Nephron progenitor cell (in vitro differentiated cells): ENCODE measurements at regions not wholly inside any gene's neighbourhood (a gene's known extent, or its start where the extent isn't known, plus 50 kb on each side); places are given as distances from the start of the nearest gene placed in this dataset.
"Not testable (repeated sequence)": the region's sequence is repeated elsewhere in the genome, so short reads cannot be mapped to it uniquely, and the experiment has no call there.

Source experiments
- DNase-seq: peaks from one replicate; pipeline ENCODE4 v3.0.0; 2021
- H3K27ac Mint-ChIP-seq: 2 replicates; pipeline ENCODE4 v1.8.0; 2021; ENCODE audit warnings: mild to moderate bottlenecking, moderate library complexity, mixed read lengths
- H3K27me3 Mint-ChIP-seq: 2 replicates; pipeline ENCODE4 v1.8.0; 2021; ENCODE audit warnings: mild to moderate bottlenecking, low read depth, mixed read lengths; ENCODE audit not compliant: poor library complexity
- H3K36me3 Mint-ChIP-seq: 2 replicates; pipeline ENCODE4 v1.8.0; 2021; ENCODE audit warnings: low read depth, mixed read lengths
- H3K4me1 Mint-ChIP-seq: 2 replicates; pipeline ENCODE4 v1.8.0; 2021; ENCODE audit warnings: mixed read lengths
- H3K4me3 Mint-ChIP-seq: 2 replicates; pipeline ENCODE4 v1.8.0; 2021; ENCODE audit warnings: mild to moderate bottlenecking, moderate library complexity, mixed read lengths
- H3K9me3 Mint-ChIP-seq: 2 replicates; pipeline ENCODE4 v1.8.0; 2021; ENCODE audit warnings: mild to moderate bottlenecking, moderate library complexity, mixed read lengths
- TF ChIP-seq, protein P1 (sequence below): fragments of 200-600 bp; sonication (generic); IDR thresholded peaks from 2 replicates; pipeline ENCODE4 v1.5.0; 2021; ENCODE audit warnings: antibody characterized with exemption

DNA sequence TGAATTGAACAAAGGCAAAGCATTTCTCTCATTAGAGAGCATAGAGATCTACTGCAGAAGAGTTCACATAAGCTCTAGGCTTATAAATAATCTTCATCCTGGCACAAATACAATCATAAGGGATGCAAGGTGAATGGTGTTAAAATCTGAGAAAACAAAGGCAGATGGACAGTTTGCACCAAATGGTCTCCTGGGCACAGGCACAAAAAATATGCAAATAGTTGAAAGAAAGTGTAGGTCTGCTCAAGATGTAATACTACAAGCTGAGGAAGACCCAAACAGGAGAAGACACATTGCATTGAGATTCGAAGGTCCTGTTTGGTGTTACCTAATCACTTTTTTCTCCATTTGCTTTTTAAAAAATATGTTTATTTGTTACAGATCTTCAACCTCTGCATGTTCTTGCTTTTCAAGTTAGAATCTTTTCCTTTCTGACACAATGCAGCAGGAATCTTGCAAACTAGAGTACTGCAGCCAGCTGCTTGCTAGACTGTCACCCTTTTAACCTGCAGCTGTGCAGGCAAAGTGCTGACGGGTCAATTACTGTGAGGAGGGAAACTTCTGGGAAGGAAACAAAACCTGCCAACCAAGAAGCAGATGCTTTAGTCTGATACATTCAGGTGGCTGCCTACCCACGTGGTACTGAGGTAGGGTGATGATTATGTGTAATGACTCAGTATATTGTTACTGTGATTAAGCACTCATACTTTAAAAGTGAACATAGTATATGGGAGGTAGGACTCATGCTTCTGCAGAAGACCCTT, 1048.6 kb upstream of the SEMA6A start:
- Mint-ChIP-seq H3K4me1 (peaks cover 11% of the 10 kb centered on the region), H3K36me3 (no peaks in the 10 kb centered on the region), H3K27ac (no peak overlapping the region), H3K4me3 (no peak overlapping the region), H3K9me3 (peaks cover 41% of the 10 kb centered on the region), H3K27me3 (no peaks in the 10 kb centered on the region)
- no peak for DNase-seq
- TF ChIP-seq, protein P1, sequence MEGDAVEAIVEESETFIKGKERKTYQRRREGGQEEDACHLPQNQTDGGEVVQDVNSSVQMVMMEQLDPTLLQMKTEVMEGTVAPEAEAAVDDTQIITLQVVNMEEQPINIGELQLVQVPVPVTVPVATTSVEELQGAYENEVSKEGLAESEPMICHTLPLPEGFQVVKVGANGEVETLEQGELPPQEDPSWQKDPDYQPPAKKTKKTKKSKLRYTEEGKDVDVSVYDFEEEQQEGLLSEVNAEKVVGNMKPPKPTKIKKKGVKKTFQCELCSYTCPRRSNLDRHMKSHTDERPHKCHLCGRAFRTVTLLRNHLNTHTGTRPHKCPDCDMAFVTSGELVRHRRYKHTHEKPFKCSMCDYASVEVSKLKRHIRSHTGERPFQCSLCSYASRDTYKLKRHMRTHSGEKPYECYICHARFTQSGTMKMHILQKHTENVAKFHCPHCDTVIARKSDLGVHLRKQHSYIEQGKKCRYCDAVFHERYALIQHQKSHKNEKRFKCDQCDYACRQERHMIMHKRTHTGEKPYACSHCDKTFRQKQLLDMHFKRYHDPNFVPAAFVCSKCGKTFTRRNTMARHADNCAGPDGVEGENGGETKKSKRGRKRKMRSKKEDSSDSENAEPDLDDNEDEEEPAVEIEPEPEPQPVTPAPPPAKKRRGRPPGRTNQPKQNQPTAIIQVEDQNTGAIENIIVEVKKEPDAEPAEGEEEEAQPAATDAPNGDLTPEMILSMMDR, result no peak

DNA sequence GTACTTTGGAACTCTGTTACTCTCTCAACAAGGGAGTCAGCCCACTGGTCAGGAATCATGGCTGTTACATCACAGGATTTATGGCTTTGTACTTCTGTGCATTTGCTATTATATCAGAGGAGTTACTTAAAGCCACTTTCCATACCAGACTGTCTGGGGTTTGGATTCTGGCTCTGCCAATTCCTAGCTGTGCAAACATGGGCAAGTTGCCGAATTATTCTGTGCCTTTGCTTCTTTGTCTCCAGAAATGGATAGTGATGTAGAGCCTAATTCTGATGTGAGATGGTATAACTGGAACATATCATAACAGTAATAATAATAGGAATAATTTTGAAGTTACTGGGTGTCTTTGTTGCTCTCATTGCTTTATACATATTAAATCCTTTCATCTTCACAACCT, 1047.3 kb upstream of the SEMA6A start:
- no peak overlapping the region for H3K27ac Mint-ChIP-seq

DNA sequence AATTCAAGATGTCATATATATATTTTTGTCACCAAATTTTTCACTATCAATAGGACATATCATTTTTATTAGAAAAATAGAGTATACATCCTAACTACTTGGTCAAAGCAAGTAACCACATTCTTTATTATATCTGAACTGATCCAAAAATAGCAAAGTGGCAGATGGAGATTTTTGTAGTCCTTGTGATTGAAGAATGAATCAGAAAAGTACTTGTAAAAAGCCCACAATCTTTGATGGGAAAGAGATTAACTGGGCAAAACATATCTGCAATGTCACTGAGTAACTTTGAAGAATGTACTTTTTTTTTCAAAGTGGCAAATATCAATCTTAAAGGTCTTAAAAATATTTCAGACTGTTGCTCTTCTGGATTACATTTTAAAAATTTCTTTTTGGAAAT, 1040.6 kb upstream of the SEMA6A start:
- Mint-ChIP-seq H3K36me3 (no peaks in the 10 kb centered on the region), H3K27me3 (no peaks in the 10 kb centered on the region), H3K4me3 (no peak overlapping the region), H3K4me1 (no peaks in the 10 kb centered on the region), H3K9me3 (peaks cover 11% of the 10 kb centered on the region), H3K27ac (no peak overlapping the region)
- TF ChIP-seq, protein P1, result no peak
- no peak for DNase-seq

More for the DNA sequence above, 1047.3 kb upstream of the SEMA6A start:
- Mint-ChIP-seq H3K9me3 (peaks cover 30% of the 10 kb centered on the region), H3K4me1 (peaks cover 11% of the 10 kb centered on the region), H3K36me3 (no peaks in the 10 kb centered on the region), H3K4me3 (no peak overlapping the region), H3K27me3 (no peaks in the 10 kb centered on the region)
- TF ChIP-seq, protein P1, result no peak
- no peak for DNase-seq

DNA sequence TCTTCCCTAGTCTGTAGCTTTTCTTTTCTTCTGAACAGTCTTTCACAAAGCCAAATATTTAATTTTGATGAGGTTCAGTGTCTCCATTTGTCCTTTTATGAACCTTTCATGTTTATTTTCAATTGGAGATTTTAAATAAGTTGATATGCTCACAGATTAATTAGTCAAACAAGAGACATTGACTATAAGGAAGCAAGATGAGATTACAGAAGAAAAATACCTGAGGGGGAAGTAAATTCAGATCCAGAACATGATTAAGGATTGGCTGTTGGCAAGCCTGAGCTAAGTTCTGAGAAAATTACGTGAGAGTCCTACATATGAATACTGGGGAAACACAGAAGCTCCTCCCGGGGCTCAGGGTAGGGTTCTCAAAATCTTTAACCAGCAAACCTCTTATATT, 1039.8 kb upstream of the SEMA6A start:
- TF ChIP-seq, protein P1, result no peak
- no peak for DNase-seq
- Mint-ChIP-seq H3K27ac (no peak overlapping the region), H3K4me1 (no peaks in the 10 kb centered on the region), H3K27me3 (no peaks in the 10 kb centered on the region), H3K36me3 (no peaks in the 10 kb centered on the region), H3K9me3 (peaks cover 13% of the 10 kb centered on the region), H3K4me3 (no peak overlapping the region)

DNA sequence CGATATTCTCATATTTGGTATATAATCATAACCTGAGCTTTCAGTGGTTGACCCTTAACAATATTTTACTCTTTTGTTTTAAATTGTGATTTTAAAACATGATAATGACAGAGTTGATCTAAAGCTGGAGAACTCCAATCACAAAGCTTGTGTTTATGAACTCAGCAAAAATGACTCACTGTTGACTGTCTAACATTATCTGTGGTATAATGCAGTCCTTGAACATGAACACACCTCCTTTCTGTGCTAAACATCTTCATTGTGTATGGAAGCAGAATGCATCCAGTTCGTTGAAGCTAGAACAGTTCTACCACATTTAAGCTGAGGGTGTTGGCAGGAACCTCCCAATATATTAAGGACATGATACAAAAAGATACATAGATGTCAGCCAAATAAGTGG, 1030.2 kb upstream of the SEMA6A start:
- H3K4me1 Mint-ChIP-seq, result no peaks in the 10 kb centered on the region
- TF ChIP-seq, protein P1, result no peak
- H3K9me3 Mint-ChIP-seq, result peaks cover 6% of the 10 kb centered on the region
- no peak for DNase-seq
- no peak overlapping the region for H3K4me3 Mint-ChIP-seq
- peaks cover 3% of the 10 kb centered on the region for H3K27me3 Mint-ChIP-seq
- H3K36me3 Mint-ChIP-seq, result no peaks in the 10 kb centered on the region
- H3K27ac Mint-ChIP-seq, result no peak overlapping the region

DNA sequence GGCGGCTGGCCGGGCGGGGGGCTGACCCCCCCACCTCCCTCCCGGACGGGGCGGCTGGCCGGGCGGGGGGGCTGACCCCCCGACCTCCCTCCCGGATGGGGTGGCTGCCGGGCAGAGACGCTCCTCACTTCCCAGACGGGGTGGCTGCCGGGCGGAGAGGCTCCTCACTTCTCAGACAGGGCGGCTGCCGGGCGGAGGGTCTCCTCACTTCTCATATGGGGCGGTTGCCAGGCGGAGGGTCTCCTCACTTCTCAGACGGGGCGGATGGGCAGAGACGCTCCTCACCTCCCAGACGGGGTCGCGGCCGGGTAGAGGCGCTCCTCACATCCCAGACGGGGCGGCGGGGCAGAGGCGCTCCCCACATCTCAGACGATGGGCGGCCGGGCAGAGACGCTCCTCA, 1025.2 kb upstream of the SEMA6A start:
- H3K36me3 Mint-ChIP-seq, H3K27ac Mint-ChIP-seq, H3K4me1 Mint-ChIP-seq, DNase-seq, H3K4me3 Mint-ChIP-seq, H3K27me3 Mint-ChIP-seq: not testable (repeated sequence)
- peaks cover 13% of the 10 kb centered on the region for H3K9me3 Mint-ChIP-seq
